ENCODE measurements at regions not wholly inside any gene's neighbourhood (a gene's known extent, or its start where the extent isn't known, plus 50 kb on each side); places are given as distances from the start of the nearest gene placed in this dataset.

DNA sequence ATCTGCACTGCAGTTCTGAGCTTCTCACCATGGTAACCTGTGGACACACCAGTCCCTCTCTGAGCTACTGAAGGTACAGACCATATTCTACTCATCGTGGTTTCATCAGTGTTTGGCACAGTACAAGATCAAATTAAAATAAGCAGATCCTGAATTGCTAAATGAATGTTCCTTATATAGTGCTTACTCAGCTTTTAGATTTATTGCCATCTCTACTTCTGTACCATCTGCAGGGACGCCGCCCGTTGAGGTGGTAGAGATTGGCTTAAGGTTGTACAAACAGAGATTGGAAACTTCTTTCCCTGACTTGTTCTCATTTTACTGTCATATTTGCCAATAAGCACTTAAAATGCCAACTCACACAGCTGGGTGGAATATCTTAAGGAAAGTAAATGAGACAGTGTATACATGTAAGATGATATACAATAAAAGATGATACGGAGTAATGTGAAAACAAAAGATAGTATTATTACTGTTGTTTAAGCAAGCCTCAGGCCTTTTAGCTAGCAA, 223.4 kb upstream of the FOXQ1 start:
- DNase-seq (ENCODE audit: low spot score): no peak
- H3K4me3 ChIP-seq: no peak overlapping the region

DNA sequence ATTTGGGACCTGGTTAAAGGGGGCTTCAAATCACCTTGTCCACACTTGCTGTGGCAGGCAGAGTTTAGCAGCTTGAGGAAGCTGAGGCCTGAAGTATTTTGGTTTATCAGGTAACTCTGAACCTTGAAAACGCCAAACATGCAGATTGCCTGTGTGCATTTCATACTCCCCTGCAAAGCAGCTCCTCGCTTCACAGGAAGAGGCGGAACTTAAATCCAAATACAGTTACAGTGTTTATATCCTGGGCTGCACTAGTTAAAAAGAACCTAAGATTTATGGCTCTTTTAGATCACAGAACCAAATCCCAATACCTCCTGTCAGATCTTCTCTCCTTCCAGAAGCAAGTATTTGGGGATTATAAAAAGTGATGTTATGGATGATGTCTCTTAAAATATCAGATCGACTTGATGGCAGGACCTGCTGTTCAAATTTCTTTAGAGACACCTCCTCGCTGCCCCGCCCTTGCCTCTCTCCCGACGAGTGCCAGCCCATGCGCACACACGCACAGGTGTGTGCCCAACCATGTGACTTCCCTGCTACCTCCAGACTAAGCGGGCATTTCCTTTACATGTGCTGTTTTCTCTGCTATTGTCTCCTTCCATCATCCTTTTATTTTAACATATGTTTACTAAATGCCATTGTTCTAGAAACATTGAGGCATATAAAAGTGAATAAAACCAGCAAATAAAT, 224.6 kb upstream of the FOXQ1 start:
- H3K27ac ChIP-seq: no peak overlapping the region
- TF ChIP-seq, protein P1, sequence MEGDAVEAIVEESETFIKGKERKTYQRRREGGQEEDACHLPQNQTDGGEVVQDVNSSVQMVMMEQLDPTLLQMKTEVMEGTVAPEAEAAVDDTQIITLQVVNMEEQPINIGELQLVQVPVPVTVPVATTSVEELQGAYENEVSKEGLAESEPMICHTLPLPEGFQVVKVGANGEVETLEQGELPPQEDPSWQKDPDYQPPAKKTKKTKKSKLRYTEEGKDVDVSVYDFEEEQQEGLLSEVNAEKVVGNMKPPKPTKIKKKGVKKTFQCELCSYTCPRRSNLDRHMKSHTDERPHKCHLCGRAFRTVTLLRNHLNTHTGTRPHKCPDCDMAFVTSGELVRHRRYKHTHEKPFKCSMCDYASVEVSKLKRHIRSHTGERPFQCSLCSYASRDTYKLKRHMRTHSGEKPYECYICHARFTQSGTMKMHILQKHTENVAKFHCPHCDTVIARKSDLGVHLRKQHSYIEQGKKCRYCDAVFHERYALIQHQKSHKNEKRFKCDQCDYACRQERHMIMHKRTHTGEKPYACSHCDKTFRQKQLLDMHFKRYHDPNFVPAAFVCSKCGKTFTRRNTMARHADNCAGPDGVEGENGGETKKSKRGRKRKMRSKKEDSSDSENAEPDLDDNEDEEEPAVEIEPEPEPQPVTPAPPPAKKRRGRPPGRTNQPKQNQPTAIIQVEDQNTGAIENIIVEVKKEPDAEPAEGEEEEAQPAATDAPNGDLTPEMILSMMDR (IDR thresholded peaks at IDR 0.05): no peak

More for the DNA sequence above, 223.4 kb upstream of the FOXQ1 start:
- no peak overlapping the region for H3K27ac ChIP-seq
- TF ChIP-seq, protein P1 (IDR thresholded peaks at IDR 0.05): no peak

DNA sequence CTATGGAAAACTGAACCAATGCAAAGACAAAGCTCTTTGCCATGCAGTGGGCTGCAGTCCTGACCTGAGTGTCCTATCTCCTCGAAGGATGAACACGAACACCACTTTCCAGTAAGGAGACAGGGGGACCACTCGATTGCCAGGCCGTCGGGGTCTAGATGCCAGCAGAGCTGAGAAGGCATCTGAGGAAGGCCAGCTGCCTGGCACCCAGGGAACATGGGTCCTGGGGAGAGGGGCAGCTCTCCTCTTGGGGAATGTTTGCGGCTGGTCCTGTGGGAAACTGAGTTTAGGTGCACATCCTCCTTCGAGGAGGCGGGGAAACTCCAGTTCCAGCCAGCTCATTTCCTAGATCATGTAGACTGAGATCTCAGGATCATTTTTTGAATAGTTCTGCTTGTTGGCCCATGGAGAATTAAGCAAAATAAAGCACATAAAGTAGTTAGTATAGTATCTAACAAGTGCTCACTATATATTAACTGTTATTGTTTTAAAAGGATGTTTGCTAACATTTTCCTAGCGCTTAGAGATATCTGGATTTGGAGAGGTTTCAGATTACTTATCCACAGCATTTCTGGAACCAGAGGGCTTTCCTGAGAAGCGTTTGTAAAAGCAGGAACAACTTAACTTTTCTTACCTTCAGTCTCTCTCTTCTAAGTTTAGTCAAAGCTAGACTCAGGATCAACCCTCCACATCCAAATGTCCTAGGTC, 225.3 kb upstream of the FOXQ1 start:
- TF ChIP-seq, protein P1 (IDR thresholded peaks at IDR 0.05): no peak
- H3K4me3 ChIP-seq: no peak overlapping the region
- peak; percentile 69 for DNase-seq (ENCODE audit: low spot score)
- H3K27ac ChIP-seq: no peak overlapping the region

More for the DNA sequence above, 224.6 kb upstream of the FOXQ1 start:
- no peak for DNase-seq (ENCODE audit: low spot score)
- no peak overlapping the region for H3K4me3 ChIP-seq

DNA sequence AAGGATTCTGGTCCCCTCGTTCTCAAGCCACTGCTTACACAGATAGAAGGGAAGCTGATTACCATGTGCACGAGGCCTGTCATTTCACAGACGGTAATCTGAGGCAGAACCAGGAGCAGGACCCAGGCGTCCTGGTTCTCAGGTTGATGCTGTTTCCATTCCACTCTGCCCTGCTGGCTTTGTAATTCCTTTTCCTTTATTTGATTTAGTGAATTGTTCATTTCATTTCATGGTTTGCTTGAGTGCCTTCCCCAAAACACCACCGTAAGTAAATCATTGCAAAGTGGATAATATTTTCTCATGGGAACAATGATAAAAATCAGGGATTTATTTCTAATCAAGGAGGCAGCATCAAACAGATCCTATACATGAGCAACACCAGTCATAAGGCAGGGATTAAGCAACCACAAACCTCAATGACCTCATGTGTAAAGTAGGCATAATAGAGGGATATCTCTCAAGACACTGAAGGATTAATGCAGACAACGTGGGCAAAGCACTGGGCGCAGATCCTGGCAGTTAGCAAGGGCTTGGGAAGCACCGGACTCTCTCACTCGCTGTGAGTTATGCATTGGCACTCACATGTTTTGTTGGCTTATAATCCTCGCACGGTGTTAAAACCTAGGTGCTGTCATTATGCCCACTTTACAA, 229.5 kb upstream of the FOXQ1 start:
- Histone ChIP-seq H3K4me3 (no peak overlapping the region), H3K27ac (no peak overlapping the region)
- TF ChIP-seq, protein P1 (IDR thresholded peaks at IDR 0.05): no peak
- peak; percentile 36 for DNase-seq (ENCODE audit: low spot score)

DNA sequence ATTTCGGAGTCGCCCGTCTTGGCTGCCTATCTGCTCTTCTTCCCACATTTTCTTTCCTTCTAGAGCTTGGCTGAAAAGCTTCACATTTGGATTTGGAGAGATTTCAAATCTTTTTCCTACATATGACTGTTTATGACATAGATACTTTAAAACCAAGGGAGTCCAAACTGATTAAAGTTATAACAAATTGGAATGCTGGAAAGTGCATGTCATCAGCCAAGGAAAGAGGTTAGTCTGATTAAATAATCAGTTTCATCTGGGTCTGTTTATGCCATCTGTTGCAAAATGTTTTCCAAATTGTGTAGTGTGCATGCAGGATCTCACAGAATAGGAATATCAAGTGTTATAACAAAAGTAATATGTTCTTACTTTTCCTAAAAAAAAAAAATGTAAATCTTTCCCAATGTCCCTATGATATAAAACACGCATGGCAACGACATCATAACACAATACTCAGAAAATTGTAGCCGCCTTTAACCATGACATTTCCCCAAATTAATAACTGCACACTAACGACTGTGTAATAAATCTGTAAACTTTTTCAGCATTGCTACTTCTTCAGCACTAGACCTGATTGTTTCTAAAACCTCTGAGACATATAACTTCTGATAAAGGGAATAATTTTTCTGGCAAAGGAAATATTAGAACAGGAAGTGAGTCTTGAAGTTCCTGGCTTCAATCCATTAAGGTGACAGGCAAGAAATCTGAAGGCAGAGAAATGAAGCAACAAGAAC, 230.2 kb upstream of the FOXQ1 start:
- TF ChIP-seq, protein P1 (IDR thresholded peaks at IDR 0.05): no peak
- no peak for DNase-seq (ENCODE audit: low spot score)
- no peak overlapping the region for H3K27ac ChIP-seq
- H3K4me3 ChIP-seq: no peak overlapping the region

DNA sequence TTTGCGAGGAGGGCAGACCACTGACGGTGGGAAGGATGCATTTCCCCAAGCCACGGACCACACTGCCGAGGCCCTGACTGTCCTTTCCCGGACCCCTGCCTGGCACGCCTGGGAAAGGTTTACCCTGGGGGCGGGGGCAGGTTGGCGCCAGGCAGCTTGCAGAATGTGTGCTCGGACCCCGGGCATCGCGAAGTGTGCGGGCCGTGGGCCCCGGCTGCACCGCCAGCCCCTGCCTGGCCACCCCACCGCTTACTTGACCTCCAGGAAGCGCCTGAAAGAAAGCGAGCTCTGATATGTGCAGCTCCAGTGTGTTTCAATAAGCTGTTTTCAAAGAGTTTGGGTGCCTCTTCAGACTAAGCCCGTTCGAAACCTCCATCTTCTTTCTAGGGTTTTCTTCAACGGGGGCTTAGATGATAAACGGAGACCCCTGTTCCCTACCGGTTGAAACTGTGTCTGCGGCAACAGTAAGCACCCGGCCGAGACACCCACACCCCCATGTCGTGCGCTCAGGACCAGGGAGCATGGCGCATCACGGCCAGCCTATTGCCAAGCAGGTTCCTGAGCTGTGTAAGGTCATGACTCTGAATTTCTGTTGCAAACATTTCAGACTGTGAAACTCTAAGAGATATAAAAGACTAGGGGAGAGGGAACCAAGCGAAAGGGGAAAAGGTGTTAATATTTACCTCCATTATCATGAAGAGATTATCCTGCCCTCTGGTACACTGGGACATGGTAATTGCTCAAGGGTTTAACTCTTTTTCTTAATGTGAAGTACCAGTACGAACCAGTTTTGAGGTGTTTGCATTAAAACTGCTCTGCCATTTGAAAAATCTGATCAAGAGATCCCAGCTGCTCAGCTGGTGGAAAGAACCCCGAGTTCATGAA, 231.2 kb upstream of the FOXQ1 start:
- TF ChIP-seq, protein P1 (IDR thresholded peaks at IDR 0.05): no peak
- Histone ChIP-seq H3K27ac (no peak overlapping the region), H3K4me3 (no peak overlapping the region)
- peak; percentile 40 for DNase-seq (ENCODE audit: low spot score)
